Activated T-helper 2 cell treated with anti-CD3 and anti-CD28 coated beads, Interferon-gamma antibody, Interleukin-2, Interleukin-4, amounts not matched to agents 10 μg/mL and 5 μg/mL and 100 μg/mL, durations not matched to agents 14 hours and 24 hours and 36 hours (primary cell): ENCODE measurements at regions not wholly inside any gene's neighbourhood (a gene's known extent, or its start where the extent isn't known, plus 50 kb on each side); places are given as distances from the start of the nearest gene placed in this dataset.

Experiments used
- DNase-seq: peaks from one replicate; pipeline ENCODE4 v3.0.0; 2021; ENCODE audit warnings: low spot score
- H3K27ac Mint-ChIP-seq: one replicate; pipeline ENCODE4 v1.8.0; 2021; ENCODE audit warnings: mixed read lengths
- H3K27me3 Mint-ChIP-seq: one replicate; pipeline ENCODE4 v1.8.0; 2021; ENCODE audit warnings: low read depth, mixed read lengths
- H3K36me3 Mint-ChIP-seq: one replicate; pipeline ENCODE4 v1.8.0; 2021; ENCODE audit warnings: low read depth, mixed read lengths
- H3K4me1 Mint-ChIP-seq: one replicate; pipeline ENCODE4 v1.8.0; 2021; ENCODE audit warnings: low read depth, mixed read lengths
- H3K4me3 Mint-ChIP-seq: one replicate; pipeline ENCODE4 v1.8.0; 2021; ENCODE audit warnings: low read depth, mild to moderate bottlenecking, moderate library complexity, mixed read lengths
- H3K9me3 Mint-ChIP-seq: one replicate; pipeline ENCODE4 v1.8.0; 2021; ENCODE audit warnings: mixed read lengths
- intact Hi-C: fragments of 100-400 bp; cut with micrococcal nuclease; formaldehyde crosslinking; loops from one replicate; pipeline ENCODE4 v1.15.1; 2023

DNA sequence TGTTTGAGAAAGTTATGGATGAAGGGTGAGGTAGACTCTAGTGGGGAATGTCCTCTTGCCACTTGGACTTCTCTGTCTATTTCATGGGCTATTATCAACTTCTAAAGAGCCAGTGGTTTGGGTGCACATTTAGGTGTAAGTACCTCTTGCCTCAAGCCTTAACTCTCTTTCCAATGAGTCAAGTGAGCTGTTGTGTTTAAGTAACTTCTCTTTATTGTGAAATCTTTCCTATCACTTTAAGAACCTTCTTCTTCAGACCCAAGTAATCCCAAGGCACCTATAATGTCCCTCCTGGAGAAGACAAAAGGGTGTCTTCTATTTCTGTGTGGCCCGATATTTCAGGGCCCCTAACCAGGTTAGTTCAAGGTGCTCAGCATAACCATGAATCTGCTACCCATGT is 90.5 kb upstream of the VPREB1 start:
- no peaks in the 10 kb centered on the region for H3K9me3 Mint-ChIP-seq
- no peak overlapping the region for H3K27ac Mint-ChIP-seq
- H3K4me3 Mint-ChIP-seq = no peak overlapping the region
- H3K27me3 Mint-ChIP-seq = peaks cover 29% of the 10 kb centered on the region
- peaks cover 4% of the 10 kb centered on the region for H3K4me1 Mint-ChIP-seq
- H3K36me3 Mint-ChIP-seq = no peaks in the 10 kb centered on the region
- intact Hi-C loops = no loop called here
- no peak for DNase-seq

DNA sequence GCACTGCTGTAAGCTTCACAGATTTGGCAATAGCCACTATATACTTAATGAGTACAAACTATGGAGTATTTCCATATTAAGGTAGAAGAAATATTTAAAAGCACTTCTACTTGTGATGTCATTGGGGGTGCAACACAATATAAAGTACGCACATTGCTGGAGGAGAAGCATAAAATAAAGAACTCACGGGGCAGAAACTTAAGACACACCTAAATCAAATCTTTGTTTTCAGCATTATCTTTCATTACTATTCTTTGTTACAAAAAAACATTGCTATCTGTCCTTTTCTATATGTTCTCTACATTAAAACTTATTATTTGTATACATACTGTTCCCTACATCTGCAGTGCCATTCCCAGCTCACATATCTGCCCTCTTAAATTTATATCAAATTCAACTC is 93.3 kb upstream of the VPREB1 start:
- DNase-seq = no peak
- intact Hi-C loops = no loop called here
- Mint-ChIP-seq H3K27me3 (peaks cover 47% of the 10 kb centered on the region), H3K4me1 (no peaks in the 10 kb centered on the region), H3K9me3 (no peaks in the 10 kb centered on the region), H3K4me3 (no peak overlapping the region), H3K27ac (no peak overlapping the region), H3K36me3 (no peaks in the 10 kb centered on the region)

DNA sequence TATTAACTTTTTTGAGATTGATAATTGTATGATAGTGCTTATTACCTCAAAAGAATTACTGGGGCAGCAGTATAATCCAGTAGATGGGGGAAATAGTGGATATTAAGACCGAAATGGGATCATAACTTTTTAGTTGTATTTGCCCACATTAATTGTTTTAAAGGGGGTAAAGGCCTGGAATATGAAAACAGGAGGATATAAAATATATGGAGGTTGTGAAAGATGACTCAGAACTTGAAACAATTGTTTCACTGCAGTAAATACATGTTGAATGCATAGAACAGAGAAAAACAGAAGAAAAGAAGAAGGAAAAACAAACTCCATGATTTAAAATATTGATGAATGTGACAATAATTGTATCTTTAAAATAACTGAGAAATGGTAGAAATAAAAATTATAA is 94.1 kb upstream of the VPREB1 start:
- no peak overlapping the region for H3K27ac Mint-ChIP-seq
- peaks cover 49% of the 10 kb centered on the region for H3K27me3 Mint-ChIP-seq
- no peaks in the 10 kb centered on the region for H3K9me3 Mint-ChIP-seq
- DNase-seq = no peak
- intact Hi-C loops = no loop called here
- no peaks in the 10 kb centered on the region for H3K4me1 Mint-ChIP-seq
- H3K4me3 Mint-ChIP-seq = no peak overlapping the region
- no peaks in the 10 kb centered on the region for H3K36me3 Mint-ChIP-seq

DNA sequence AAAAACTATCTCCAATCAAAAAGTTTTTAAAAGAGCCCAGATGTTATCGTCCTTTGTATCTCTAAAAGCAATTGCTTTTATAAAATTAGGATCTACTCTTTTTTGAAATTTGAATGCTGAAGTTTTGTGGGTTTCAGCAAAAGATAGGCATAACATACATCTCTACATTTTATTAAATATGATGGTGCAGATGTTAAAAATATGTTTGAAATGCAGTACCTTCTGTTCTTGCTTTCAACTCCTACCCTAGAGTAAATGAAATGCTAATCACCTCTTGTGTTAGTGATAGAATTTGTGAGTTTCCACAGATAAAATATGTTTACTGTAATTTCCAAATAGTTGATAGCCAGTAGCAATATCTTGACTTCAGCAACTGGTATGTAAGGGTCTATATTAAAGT is 95.7 kb upstream of the VPREB1 start:
- no peaks in the 10 kb centered on the region for H3K9me3 Mint-ChIP-seq
- H3K36me3 Mint-ChIP-seq = no peaks in the 10 kb centered on the region
- intact Hi-C loops = no loop called here
- H3K4me1 Mint-ChIP-seq = no peaks in the 10 kb centered on the region
- no peak for DNase-seq
- no peak overlapping the region for H3K4me3 Mint-ChIP-seq
- peaks cover 51% of the 10 kb centered on the region for H3K27me3 Mint-ChIP-seq
- H3K27ac Mint-ChIP-seq = no peak overlapping the region

DNA sequence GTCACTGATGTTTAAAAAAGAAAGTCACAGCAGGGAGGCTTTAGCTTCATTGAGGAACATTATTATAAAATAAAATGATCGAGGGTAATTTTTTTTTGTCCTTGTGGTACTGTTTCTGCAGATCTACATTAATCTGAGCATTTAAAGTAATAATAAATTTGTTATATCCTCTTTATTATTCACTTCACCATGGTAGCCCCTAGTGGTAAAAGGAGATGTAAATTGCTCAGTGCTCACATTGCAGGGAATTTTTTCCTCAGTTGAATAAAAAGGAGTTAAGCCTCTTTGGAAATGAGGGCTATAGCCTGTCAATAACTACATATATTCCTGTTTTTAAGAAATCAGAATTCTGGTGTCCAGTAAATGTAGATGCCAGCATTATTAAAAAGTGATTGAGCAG is 99.7 kb upstream of the VPREB1 start:
- H3K4me3 Mint-ChIP-seq = no peak overlapping the region
- H3K9me3 Mint-ChIP-seq = no peaks in the 10 kb centered on the region
- H3K36me3 Mint-ChIP-seq = no peaks in the 10 kb centered on the region
- intact Hi-C loops = no loop called here
- no peaks in the 10 kb centered on the region for H3K4me1 Mint-ChIP-seq
- no peak overlapping the region for H3K27ac Mint-ChIP-seq
- peaks cover 58% of the 10 kb centered on the region for H3K27me3 Mint-ChIP-seq
- DNase-seq = no peak

DNA sequence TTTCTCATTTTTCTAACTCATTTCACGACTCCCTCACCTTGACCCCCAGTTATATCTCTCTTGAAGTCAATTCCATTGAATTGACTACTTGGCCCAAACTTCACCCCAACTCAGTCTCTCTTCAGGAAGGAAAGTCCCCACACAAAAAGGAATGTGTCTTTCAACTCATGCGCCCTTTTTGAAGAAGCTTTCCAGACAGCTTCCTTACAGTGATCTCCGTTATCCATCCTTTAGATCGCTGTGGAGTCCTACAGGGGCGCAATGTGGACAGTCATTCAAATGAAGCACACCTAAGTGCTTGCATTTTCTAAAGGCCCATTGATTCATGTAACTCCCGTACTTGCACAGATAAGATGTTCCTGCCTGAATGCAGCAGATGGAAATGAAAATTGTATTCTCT is 101.1 kb upstream of the VPREB1 start:
- H3K27me3 Mint-ChIP-seq = peaks cover 53% of the 10 kb centered on the region
- H3K9me3 Mint-ChIP-seq = no peaks in the 10 kb centered on the region
- H3K27ac Mint-ChIP-seq = no peak overlapping the region
- intact Hi-C loops = no loop called here
- no peak overlapping the region for H3K4me3 Mint-ChIP-seq
- H3K36me3 Mint-ChIP-seq = no peaks in the 10 kb centered on the region
- no peaks in the 10 kb centered on the region for H3K4me1 Mint-ChIP-seq
- DNase-seq = no peak

DNA sequence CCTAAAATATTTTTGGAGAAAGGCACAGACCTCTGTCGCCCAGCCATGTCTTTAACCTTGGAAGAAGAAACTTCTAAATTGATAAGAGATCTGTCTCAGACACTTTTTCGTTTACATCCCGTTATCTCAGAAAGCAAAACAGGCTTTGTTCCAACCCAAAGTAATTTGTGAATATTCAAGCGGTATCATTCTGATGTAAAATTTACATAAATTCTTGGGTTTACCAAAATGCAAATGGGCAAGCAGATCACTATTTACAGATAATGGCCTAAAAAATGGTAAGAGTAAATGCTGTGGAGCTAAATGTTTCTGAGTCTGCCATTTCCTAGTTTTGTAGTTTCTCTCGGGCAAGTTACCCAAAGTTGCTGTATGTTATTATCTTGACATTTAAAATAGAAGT is 101.9 kb upstream of the VPREB1 start:
- H3K36me3 Mint-ChIP-seq = no peaks in the 10 kb centered on the region
- no peaks in the 10 kb centered on the region for H3K4me1 Mint-ChIP-seq
- H3K9me3 Mint-ChIP-seq = no peaks in the 10 kb centered on the region
- H3K27me3 Mint-ChIP-seq = peaks cover 50% of the 10 kb centered on the region
- intact Hi-C loops = no loop called here
- DNase-seq = no peak
- no peak overlapping the region for H3K4me3 Mint-ChIP-seq
- no peak overlapping the region for H3K27ac Mint-ChIP-seq

DNA sequence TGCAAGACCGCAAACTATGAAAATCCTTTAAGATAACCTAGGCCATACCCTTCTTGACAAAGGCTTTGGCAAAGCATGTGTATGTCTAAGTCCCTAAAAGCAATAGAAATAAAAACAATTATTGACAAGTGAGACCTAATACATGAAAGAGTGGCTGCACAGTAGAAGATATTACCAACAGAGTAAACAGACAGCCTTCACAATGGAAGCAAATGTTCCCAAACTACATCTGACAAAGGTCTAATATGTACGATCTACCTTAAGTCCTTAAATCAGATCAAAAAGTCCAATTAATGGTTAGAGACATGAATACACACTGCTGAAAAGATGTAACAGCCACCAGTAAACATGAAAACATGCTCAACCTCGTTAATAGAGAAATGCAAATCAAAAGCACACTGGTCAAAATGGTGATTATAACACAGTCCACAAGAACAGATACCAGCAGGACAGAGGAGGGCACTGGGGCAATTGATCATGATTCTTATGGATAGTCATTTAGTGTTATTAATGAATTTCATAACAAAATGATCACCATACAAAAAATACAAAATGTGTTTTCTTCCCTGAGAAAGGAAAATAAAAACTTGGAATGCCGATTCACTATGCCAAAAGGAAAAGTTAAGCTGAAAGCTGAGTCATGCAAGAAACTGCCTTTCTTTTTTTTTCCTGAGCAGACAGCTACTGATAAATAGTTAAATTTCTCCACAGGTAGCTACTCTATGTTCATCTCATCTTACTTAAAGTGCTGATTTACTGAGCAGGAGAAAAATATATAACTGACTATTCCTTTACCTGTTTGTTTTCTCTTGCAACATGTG is 102.6 kb upstream of the VPREB1 start:
- no peak for DNase-seq
- Mint-ChIP-seq H3K27me3 (peaks cover 47% of the 10 kb centered on the region), H3K4me1 (no peaks in the 10 kb centered on the region), H3K4me3 (no peak overlapping the region), H3K27ac (no peak overlapping the region), H3K9me3 (no peaks in the 10 kb centered on the region), H3K36me3 (no peaks in the 10 kb centered on the region)
- intact Hi-C loops = no loop called here

DNA sequence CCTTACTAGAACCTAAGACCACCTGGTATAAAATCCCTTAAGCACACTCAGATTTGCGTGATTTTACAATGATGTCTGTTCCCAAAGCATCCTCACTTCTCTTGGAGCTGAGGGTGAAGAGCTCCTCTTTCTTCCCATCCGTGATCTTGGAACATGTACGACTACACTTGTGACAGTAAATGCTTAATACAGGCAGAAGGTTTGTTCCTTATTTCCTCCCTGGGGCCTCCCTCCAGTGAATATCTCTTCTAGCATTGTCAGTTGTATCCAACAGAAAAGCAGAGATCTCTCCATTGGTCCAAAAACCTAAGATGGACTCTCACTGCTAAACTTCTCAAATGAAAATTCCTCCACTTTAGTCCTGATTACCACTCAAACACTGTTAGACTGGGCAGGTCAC is 103.6 kb upstream of the VPREB1 start:
- DNase-seq = no peak
- intact Hi-C loops = no loop called here
- H3K27ac Mint-ChIP-seq = no peak overlapping the region
- H3K9me3 Mint-ChIP-seq = no peaks in the 10 kb centered on the region
- no peaks in the 10 kb centered on the region for H3K36me3 Mint-ChIP-seq
- H3K27me3 Mint-ChIP-seq = peaks cover 42% of the 10 kb centered on the region
- H3K4me3 Mint-ChIP-seq = no peak overlapping the region
- H3K4me1 Mint-ChIP-seq = no peaks in the 10 kb centered on the region

DNA sequence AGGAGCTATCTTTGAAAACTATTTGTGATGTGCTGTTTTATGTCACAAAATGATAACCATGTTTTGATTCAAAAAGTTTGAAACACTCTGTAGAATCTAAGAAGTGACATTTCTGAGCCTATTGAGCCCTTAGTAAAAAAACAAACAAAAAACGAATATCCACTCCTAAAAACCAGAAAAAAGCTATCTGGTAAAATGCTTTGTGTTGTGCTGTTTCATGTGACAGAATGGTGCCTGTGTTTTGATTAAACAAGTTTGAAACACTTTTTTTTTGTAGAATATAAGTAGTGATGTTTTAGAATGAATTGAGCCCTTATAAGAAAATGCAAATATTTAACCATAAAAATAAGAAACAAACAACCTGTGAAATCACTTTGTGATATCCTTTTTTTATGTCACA is 105.2 kb upstream of the VPREB1 start:
- DNase-seq = no peak
- Mint-ChIP-seq H3K27ac (no peak overlapping the region), H3K4me1 (no peaks in the 10 kb centered on the region), H3K36me3 (no peaks in the 10 kb centered on the region), H3K9me3 (no peaks in the 10 kb centered on the region), H3K4me3 (no peak overlapping the region), H3K27me3 (peaks cover 39% of the 10 kb centered on the region)
- intact Hi-C loops = loop anchor here (10.0 kb wide), 1 partner anchor 75 kb away; no protein-coding TSS in a partner anchor

DNA sequence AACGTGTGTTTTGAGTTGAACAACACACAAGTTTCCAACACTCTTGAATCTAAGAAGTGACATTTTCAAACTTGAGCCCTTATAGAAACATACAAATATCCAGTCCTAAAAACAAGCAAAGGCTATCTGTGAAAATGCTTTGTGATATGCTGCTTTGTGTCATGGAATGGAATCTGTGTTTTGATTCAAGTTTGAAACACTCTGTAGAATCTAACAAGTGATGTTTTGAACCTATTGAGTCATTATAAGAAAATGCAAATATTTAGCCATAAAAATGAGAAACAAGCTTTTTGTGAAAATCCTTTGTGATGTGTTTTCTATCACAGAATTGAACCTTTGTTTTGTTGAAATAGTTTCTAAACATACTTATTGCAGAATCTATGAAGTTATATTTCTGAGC is 105.7 kb upstream of the VPREB1 start:
- Mint-ChIP-seq H3K27me3 (peaks cover 39% of the 10 kb centered on the region), H3K4me3 (no peak overlapping the region), H3K36me3 (no peaks in the 10 kb centered on the region), H3K27ac (no peak overlapping the region), H3K9me3 (no peaks in the 10 kb centered on the region), H3K4me1 (no peaks in the 10 kb centered on the region)
- intact Hi-C loops = loop anchor here (10.0 kb wide), 1 partner anchor 74 kb away; no protein-coding TSS in a partner anchor
- DNase-seq = no peak

DNA sequence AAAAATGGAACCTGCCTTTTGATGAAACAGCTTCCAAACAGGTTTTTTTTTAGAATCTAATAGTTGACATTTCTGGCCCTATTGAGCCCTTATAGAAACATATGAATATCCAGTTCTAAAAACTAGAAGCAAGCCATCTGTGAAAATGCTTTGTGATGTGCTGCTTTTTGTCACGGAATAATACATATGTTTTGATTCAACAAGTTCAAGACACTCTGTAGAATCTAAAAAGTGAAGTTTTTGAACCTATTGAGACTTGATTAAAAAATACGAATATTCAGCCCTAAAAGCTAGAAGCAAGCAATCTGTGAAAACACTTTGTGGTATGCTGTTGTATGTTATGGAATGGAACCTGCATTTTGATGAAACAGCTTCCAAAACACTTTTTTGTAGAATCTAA is 106.7 kb upstream of the VPREB1 start:
- H3K4me1 Mint-ChIP-seq = no peaks in the 10 kb centered on the region
- intact Hi-C loops = loop anchor here (10.0 kb wide), 1 partner anchor 73 kb away; no protein-coding TSS in a partner anchor

DNA sequence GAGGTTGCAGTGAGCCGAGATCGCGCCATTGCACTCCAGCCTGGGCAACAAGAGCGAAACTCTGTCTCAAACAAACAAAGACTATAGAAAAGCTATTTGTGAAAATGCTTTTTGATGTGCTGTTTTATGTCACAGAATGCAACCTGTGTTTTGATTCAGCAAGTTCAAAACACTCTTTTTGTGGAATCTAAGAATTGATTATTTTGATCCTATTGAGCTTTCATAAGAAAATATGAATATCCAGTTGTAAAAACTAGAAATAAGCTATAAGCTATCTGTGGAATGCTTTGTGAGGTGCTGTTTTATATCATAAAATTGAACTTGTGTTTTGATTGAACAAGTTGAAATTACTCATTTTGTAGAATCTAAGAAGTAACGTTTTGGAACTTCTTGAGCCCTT is 110.7 kb upstream of the VPREB1 start:
- Mint-ChIP-seq H3K36me3 (no peaks in the 10 kb centered on the region), H3K4me1 (peaks cover 10% of the 10 kb centered on the region), H3K27me3 (peaks cover 9% of the 10 kb centered on the region), H3K27ac (no peak overlapping the region), H3K4me3 (no peak overlapping the region), H3K9me3 (no peaks in the 10 kb centered on the region)
- DNase-seq = no peak
- intact Hi-C loops = loop anchor here (10.0 kb wide), 1 partner anchor 69 kb away; no protein-coding TSS in a partner anchor

More for the DNA sequence above, 106.7 kb upstream of the VPREB1 start:
- Mint-ChIP-seq H3K4me3 (no peak overlapping the region), H3K9me3 (no peaks in the 10 kb centered on the region), H3K27ac (no peak overlapping the region), H3K27me3 (peaks cover 34% of the 10 kb centered on the region), H3K36me3 (no peaks in the 10 kb centered on the region)
- DNase-seq = no peak
